GDM1 (cell line): ENCODE measurements at regions not wholly inside any gene's neighbourhood (a gene's known extent, or its start where the extent isn't known, plus 50 kb on each side); places are given as distances from the start of the nearest gene placed in this dataset.
"Not testable (repeated sequence)": the region's sequence is repeated elsewhere in the genome, so short reads cannot be mapped to it uniquely, and the experiment has no call there.

Experiments
- DNase-seq: peaks from one replicate; lab custom pipeline; 2025; lab: John Stamatoyannopoulos, UW

DNA sequence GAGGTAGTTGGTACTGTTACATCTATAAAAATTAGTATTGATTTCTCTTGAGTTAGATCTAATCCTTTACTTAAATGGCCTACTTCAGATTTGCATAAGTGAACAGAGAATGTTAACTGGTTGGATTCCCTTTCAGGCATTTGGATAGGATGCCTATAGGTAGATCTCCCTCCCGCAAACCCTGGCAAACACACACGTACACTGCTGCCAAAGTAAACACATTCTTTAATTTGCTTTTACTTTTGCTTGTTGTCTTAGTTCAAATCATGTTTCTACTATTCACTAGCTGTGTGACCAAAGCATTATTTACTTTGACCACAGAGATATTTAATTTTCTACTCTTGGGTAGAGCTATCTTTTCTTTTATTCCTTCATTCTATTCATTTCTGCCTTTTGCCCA is 936.1 kb upstream of the FBXO33 start:
- DNase-seq: no peak

- DNase-seq: no peak
These were observed 935.5 kb upstream of the FBXO33 start for GRCh38 chr14:40367717-40368116.

DNA sequence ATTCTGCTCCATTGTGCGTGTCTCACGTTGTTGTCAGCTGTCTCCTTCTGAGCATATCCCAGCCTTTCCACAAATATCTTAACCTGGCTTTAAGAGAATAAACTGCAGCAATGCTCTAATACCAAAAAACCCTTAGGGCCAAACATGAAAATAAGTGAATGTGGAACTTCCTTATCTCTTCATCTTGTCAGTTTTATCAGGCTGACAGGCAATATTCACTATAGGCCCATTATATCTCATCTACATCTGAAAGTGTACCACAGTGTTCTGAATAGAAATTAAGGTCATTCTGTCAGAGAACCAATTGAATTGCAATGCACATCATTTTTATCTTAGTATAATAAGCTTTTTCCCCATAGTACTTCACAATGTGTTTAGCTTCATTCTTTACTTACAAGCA is 933.1 kb upstream of the FBXO33 start:
- no peak for DNase-seq

DNA sequence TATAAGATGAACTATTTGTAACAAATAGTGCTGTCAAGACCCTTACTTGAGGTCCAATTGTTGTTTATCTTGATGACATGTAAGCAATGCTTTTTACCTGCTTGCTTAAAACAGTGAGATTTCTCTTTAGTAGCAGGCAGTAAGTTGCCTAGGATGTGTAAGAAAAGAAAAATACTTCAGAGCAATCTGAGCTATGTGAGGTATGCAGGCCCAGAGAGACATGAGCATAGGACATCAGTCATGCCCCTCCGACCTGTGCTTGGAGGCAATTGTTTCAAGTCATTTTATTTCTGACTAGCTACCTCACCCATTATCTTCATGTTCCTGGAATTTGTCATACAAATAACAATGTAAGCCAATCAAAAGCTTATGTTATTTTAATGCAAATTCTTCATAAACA is 930.6 kb upstream of the FBXO33 start:
- DNase-seq: no peak

GRCh38 chr14:40354754-40355153 is 922.5 kb upstream of the FBXO33 start:
- no peak for DNase-seq

DNA sequence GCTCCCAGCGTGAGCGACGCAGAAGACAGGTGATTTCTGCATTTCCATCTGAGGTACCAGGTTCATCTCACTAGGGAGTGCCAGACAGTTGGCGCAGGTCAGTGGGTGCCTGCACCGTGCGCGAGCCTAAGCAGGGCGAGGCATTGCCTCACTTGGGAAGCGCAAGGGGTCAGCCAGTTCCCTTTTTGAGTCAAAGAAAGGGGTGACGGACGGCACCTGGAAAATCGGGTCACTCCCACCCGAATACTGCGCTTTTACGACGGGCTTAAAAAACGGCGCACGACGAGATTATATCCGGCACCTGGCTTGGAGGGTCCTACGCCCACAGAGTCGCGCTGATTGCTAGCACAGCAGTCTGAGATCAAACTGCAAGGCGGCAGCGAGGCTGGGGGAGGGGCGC is 915.9 kb upstream of the FBXO33 start:
- DNase-seq: not testable (repeated sequence)

GRCh38 chr14:40347675-40348074 is 915.4 kb upstream of the FBXO33 start:
- DNase-seq: no peak

GRCh38 chr14:40346275-40346674 is 914.0 kb upstream of the FBXO33 start:
- no peak for DNase-seq

- no peak for DNase-seq
These were observed 913.1 kb upstream of the FBXO33 start for GRCh38 chr14:40345334-40345733.

DNA sequence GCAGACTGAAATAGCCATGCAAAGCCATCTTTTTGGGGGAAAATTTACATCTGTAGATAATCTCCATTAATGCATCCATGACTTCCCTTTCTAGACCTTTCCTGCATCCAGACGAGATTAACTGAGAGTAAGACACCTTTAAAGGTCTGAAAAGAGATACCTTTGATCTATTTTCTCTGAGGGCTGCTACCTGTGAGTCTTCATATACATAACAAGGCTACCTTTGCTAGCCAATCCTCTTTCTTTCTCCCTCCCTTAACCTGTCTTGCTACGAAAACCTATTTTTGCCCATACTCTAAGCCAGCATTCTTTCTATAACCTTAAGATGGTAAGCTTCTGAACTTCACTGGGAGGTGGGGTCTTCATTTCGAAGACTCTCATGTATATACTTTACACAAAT is 908.5 kb upstream of the FBXO33 start:
- no peak for DNase-seq

GRCh38 chr14:40336846-40337245 is 904.6 kb upstream of the FBXO33 start:
- DNase-seq: no peak

GRCh38 chr14:40326519-40326918 is 894.3 kb upstream of the FBXO33 start:
- not testable (repeated sequence) for DNase-seq

DNA sequence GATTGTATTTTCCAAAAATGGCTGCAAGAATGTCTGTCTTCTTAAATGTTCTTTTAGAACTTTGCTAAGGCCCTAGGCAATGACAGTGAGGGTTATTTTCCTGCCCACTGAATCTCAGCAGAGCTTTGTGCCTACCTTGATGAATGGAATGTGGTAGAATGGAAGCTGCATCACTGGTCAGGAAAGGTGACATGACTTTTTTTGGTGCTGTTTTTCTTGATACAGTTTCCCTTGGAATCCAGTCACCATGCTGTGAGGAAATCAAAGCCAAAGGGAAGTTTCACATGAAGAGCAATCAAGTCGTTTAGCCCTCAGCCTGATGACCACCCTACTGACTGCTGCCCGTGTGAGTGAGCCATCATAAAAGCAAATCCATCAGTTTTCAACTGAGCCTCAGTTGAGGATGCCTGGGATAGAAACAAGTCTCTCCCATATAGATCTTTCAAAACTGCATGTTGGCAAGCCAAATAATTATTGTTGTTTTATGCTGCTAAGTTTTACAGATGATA is 886.0 kb upstream of the FBXO33 start:
- DNase-seq: no peak

GRCh38 chr14:40317690-40318089 is 885.5 kb upstream of the FBXO33 start:
- DNase-seq: no peak

DNA sequence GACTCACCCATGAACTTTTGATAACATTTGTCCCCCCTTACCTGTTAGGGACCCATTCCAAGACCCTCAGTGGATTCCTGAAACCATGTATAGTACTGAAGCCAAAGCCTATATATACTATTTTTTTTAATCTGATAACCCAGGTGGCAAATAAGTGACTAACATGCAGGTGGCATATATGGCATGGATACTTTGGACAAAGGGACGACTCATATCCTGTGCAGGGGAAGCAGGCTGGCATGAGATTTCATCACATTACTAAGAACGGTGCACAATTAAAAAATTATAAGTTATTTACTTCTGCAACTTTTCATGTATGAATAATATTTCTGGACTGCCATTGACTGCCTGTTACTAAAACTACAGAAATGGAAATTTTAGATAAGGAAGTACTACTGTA is 880.1 kb upstream of the FBXO33 start:
- DNase-seq: no peak

DNA sequence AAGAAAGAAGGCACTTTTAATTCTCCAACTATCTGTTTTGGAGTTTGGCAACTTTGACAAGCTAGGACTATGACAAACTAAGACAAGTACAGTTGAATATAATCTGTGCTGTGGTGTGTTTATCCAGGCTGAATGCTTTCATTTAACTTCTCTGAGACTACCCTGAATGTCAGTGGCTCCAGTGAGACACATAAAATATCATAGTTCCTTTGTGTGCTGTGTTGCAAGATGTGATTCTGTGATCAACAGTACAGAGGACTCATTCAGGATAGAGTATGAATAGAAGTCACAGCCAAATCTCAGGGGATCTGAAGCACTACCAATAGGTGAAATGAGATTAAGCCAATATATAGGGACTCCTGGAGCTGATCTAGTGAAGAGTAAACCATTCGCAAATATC is 876.9 kb upstream of the FBXO33 start:
- DNase-seq: no peak

DNA sequence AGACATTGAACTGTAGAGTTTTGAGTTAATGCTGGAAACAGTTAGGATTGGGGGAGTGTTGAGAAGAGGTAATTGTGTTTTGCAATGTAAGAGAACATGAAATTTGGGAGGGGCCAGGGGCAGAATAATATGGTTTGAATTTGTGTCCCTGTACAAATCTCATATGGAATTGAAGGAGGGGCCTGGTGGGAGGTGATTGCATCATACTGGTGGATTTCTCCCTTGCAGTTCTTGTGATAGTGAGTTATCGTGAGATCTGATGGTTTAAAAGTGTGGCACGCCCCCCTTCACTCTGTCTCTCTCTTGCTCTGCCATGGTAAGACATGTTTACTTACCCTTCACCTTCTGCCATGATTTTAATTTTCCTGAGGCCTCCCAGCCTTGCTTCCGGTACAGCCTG is 876.0 kb upstream of the FBXO33 start:
- DNase-seq: no peak

GRCh38 chr14:40296821-40297220 is 864.6 kb upstream of the FBXO33 start:
- DNase-seq: no peak

- DNase-seq: no peak
These were observed 860.4 kb upstream of the FBXO33 start for GRCh38 chr14:40292664-40293063.

DNA sequence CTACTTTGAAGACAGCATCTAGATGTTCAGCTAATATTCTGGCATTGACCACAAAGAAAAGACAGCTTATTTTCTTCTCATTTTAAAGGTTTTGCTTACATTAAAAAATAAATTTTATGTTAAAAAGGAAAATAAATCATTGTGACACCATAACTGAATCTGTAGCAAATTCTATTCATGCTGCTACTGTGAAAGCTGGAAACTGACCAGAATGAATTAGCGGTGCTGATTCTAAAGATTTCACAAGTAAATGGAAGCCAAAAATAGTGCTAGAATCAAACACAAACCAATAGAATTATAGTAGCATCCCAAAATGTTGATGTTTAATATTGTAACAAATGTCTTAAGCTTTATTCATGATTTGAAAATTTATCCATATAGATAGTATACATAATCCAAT is 850.0 kb upstream of the FBXO33 start:
- DNase-seq: no peak

DNA sequence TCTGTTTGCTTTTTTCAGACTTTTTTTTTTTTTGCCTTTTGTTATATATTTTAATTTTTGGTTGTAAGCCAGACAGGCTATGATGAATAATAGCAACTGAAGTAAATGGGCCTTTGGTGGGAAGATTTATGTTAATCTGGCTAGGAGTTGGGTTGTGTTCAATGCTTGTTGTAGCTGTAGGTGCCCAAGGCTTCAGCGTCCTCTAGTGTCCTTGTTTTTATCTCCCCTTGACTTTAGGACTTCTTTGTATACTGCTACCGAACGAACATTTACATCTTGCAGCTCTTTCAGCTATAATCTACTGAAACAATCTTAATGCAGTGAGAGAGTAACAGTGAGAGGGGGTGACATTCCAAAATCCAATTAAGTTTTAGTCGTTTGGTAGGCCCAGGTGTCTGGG is 848.4 kb upstream of the FBXO33 start:
- no peak for DNase-seq

GRCh38 chr14:40273417-40273816 is 841.2 kb upstream of the FBXO33 start:
- no peak for DNase-seq

DNA sequence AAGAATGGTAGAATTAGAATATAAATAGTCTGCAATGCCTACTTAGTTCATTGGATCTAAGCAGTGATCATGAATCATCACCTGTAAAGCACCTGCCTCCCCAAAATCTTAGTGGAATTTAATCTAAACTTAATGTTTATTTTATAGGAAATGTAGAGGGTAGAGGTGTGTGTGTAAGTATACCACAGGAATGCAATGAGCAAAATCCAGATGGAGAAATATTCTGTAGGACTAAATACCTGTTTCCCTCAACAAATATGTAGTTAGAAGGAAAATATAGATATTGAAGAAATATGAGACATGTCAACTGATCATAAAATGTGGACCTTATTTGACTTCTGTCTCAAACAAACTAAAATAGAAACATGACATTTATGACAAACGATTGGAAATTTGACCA is 839.2 kb upstream of the FBXO33 start:
- DNase-seq: no peak

- no peak for DNase-seq
These were observed 837.2 kb upstream of the FBXO33 start for GRCh38 chr14:40269436-40269835.

DNA sequence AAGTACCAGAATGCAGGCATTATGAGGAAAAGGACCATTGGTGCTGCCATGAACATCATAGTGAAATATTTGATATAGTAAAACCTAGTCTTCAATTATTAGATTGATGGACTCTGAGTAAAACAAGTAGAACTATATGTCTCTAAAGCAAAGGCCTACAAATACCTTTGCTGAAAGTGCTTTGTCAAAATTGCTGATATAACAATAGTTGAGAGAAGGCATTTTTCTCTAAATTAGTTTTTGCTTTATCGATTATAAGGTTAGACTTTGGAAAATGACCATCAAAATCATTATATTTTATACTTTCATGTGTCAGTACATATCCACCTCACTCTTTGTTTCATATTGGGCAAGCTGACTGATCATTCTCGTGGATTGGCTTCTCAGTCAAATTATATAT is 836.0 kb upstream of the FBXO33 start:
- no peak for DNase-seq
